ENCODE measurements at regions not wholly inside any gene's neighbourhood (a gene's known extent, or its start where the extent isn't known, plus 50 kb on each side); places are given as distances from the start of the nearest gene placed in this dataset.

- no peak for DNase-seq (ENCODE audit: low read depth in 3 of 3, low spot score in 2 of 3)
Measured at GRCh38 chr3:102269406-102269805, 165.4 kb upstream of the ZPLD1 start.

GRCh38 chr3:102290241-102290640 is 144.6 kb upstream of the ZPLD1 start:
- no peak for DNase-seq (ENCODE audit: low read depth in 3 of 3, low spot score in 2 of 3)

- no peak for DNase-seq (ENCODE audit: low read depth in 3 of 3, low spot score in 2 of 3)
Measured at GRCh38 chr3:102295756-102296155, 139.1 kb upstream of the ZPLD1 start.

GRCh38 chr3:102297072-102297658 is 137.7 kb upstream of the ZPLD1 start:
- no peak for DNase-seq (ENCODE audit: low read depth in 3 of 3, low spot score in 2 of 3)

- DNase-seq (ENCODE audit: low read depth in 3 of 3, low spot score in 2 of 3) = no peak
Measured at GRCh38 chr3:102299125-102299877, 135.5 kb upstream of the ZPLD1 start.

GRCh38 chr3:102301155-102301880 is 133.5 kb upstream of the ZPLD1 start:
- no peak for DNase-seq (ENCODE audit: low read depth in 3 of 3, low spot score in 2 of 3)

GRCh38 chr3:102302020-102302419 is 132.8 kb upstream of the ZPLD1 start:
- no peak for DNase-seq (ENCODE audit: low read depth in 3 of 3, low spot score in 2 of 3)

GRCh38 chr3:102304550-102304949 is 130.3 kb upstream of the ZPLD1 start:
- DNase-seq (ENCODE audit: low read depth in 3 of 3, low spot score in 2 of 3) = no peak

GRCh38 chr3:102307442-102307841 is 127.4 kb upstream of the ZPLD1 start:
- DNase-seq (ENCODE audit: low read depth in 3 of 3, low spot score in 2 of 3) = no peak

- no peak for DNase-seq (ENCODE audit: low read depth in 3 of 3, low spot score in 2 of 3)
Measured at GRCh38 chr3:102329066-102329465, 105.7 kb upstream of the ZPLD1 start.

- no peak for DNase-seq (ENCODE audit: low read depth in 3 of 3, low spot score in 2 of 3)
Measured at GRCh38 chr3:102329561-102329960, 105.3 kb upstream of the ZPLD1 start.

GRCh38 chr3:102332205-102332604 is 102.6 kb upstream of the ZPLD1 start:
- no peak for DNase-seq (ENCODE audit: low read depth in 3 of 3, low spot score in 2 of 3)

GRCh38 chr3:102332934-102333333 is 101.9 kb upstream of the ZPLD1 start:
- DNase-seq (ENCODE audit: low read depth in 3 of 3, low spot score in 2 of 3) = no peak

GRCh38 chr3:102336130-102336529 is 98.7 kb upstream of the ZPLD1 start:
- no peak for DNase-seq (ENCODE audit: low read depth in 3 of 3, low spot score in 2 of 3)

- DNase-seq (ENCODE audit: low read depth in 3 of 3, low spot score in 2 of 3) = no peak
Measured at GRCh38 chr3:102339671-102340070, 95.1 kb upstream of the ZPLD1 start.

GRCh38 chr3:102346897-102347296 is 87.9 kb upstream of the ZPLD1 start:
- DNase-seq (ENCODE audit: low read depth in 3 of 3, low spot score in 2 of 3) = no peak

- DNase-seq (ENCODE audit: low read depth in 3 of 3, low spot score in 2 of 3) = no peak
Measured at GRCh38 chr3:102348904-102349303, 85.9 kb upstream of the ZPLD1 start.

- DNase-seq (ENCODE audit: low read depth in 3 of 3, low spot score in 2 of 3) = no peak
Measured at GRCh38 chr3:102353148-102353547, 81.7 kb upstream of the ZPLD1 start.

- no peak for DNase-seq (ENCODE audit: low read depth in 3 of 3, low spot score in 2 of 3)
Measured at GRCh38 chr3:102353805-102354204, 81.0 kb upstream of the ZPLD1 start.

- no peak for DNase-seq (ENCODE audit: low read depth in 3 of 3, low spot score in 2 of 3)
Measured at GRCh38 chr3:102354818-102355515, 79.8 kb upstream of the ZPLD1 start.

- no peak for DNase-seq (ENCODE audit: low read depth in 3 of 3, low spot score in 2 of 3)
Measured at GRCh38 chr3:102356506-102356905, 78.3 kb upstream of the ZPLD1 start.

Measured in right renal cortex interstitium (tissue), 3 donors.